ENCODE measurements at regions not wholly inside any gene's neighbourhood (a gene's known extent, or its start where the extent isn't known, plus 50 kb on each side); places are given as distances from the start of the nearest gene placed in this dataset.

DNA sequence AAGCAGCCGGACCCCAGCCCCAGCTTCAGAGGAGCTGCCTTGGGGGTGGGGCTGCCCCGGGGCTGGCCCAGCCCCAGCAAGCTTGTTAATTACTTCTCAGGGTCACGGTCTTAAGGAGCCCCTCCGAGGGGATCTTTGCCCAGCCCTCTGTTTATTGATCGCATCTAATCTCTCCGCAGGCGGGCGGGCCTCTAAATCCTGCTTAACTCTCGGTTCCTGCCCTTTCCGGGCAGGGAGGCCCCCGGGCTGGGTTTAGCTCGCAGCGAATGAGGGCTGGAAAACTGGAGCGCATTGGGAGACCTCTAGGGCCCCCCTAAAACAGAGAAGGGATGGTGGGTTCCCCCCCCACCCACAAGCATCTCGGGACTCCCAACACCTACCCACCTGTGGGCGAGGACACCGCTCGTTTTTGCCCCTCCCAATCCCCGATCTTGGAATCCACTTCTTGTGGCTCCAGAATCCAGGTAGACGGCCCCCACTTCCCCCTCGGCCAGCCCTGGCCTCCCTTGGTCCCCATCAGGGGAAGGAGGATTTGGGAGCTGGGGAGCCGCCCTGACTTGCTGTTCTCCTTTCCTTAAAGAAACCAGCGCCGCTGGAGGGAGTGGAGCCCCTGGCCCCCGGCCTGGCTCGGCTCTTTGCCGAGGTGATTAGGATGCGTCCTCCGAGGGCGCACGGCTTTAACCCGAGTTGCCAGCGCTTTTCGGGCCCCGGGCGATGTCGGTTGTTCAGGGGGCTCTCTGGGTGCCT lies 59.5 kb upstream of the ADGRL1 start:
- TF ChIP-seq, protein P1, sequence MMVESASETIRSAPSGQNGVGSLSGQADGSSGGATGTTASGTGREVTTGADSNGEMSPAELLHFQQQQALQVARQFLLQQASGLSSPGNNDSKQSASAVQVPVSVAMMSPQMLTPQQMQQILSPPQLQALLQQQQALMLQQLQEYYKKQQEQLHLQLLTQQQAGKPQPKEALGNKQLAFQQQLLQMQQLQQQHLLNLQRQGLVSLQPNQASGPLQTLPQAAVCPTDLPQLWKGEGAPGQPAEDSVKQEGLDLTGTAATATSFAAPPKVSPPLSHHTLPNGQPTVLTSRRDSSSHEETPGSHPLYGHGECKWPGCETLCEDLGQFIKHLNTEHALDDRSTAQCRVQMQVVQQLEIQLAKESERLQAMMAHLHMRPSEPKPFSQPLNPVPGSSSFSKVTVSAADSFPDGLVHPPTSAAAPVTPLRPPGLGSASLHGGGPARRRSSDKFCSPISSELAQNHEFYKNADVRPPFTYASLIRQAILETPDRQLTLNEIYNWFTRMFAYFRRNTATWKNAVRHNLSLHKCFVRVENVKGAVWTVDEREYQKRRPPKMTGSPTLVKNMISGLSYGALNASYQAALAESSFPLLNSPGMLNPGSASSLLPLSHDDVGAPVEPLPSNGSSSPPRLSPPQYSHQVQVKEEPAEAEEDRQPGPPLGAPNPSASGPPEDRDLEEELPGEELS (CRISPR knock-in tag; IDR thresholded peaks at IDR 0.05) = no peak
- TF ChIP-seq CTCF (IDR thresholded peaks at IDR 0.05) = no peak
- TF ChIP-seq NFE2L1 (CRISPR knock-in tag; IDR thresholded peaks at IDR 0.05) = no peak
- TF ChIP-seq IRF2 (CRISPR knock-in tag; IDR thresholded peaks at IDR 0.05; ENCODE audit: borderline replicate concordance, low read depth) = no peak
- TF ChIP-seq, protein P2, sequence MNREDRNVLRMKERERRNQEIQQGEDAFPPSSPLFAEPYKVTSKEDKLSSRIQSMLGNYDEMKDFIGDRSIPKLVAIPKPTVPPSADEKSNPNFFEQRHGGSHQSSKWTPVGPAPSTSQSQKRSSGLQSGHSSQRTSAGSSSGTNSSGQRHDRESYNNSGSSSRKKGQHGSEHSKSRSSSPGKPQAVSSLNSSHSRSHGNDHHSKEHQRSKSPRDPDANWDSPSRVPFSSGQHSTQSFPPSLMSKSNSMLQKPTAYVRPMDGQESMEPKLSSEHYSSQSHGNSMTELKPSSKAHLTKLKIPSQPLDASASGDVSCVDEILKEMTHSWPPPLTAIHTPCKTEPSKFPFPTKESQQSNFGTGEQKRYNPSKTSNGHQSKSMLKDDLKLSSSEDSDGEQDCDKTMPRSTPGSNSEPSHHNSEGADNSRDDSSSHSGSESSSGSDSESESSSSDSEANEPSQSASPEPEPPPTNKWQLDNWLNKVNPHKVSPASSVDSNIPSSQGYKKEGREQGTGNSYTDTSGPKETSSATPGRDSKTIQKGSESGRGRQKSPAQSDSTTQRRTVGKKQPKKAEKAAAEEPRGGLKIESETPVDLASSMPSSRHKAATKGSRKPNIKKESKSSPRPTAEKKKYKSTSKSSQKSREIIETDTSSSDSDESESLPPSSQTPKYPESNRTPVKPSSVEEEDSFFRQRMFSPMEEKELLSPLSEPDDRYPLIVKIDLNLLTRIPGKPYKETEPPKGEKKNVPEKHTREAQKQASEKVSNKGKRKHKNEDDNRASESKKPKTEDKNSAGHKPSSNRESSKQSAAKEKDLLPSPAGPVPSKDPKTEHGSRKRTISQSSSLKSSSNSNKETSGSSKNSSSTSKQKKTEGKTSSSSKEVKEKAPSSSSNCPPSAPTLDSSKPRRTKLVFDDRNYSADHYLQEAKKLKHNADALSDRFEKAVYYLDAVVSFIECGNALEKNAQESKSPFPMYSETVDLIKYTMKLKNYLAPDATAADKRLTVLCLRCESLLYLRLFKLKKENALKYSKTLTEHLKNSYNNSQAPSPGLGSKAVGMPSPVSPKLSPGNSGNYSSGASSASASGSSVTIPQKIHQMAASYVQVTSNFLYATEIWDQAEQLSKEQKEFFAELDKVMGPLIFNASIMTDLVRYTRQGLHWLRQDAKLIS (CRISPR knock-in tag; IDR thresholded peaks at IDR 0.05; ENCODE audit: borderline replicate concordance) = no peak
- TF ChIP-seq TEAD4 (CRISPR knock-in tag; IDR thresholded peaks at IDR 0.05) = no peak
- no peak for TF ChIP-seq HMGA2 (CRISPR knock-in tag; IDR thresholded peaks at IDR 0.05)
- TF ChIP-seq CREM (CRISPR knock-in tag; IDR thresholded peaks at IDR 0.05) = no peak
- TF ChIP-seq, protein P3, sequence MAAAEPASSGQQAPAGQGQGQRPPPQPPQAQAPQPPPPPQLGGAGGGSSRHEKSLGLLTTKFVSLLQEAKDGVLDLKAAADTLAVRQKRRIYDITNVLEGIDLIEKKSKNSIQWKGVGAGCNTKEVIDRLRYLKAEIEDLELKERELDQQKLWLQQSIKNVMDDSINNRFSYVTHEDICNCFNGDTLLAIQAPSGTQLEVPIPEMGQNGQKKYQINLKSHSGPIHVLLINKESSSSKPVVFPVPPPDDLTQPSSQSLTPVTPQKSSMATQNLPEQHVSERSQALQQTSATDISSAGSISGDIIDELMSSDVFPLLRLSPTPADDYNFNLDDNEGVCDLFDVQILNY (CRISPR knock-in tag; IDR thresholded peaks at IDR 0.05) = no peak
- no peak for TF ChIP-seq ZNF281 (CRISPR knock-in tag; IDR thresholded peaks at IDR 0.05)

Measured in WTC11 (cell line).